ENCODE measurements at regions not wholly inside any gene's neighbourhood (a gene's known extent, or its start where the extent isn't known, plus 50 kb on each side); places are given as distances from the start of the nearest gene placed in this dataset.

DNA sequence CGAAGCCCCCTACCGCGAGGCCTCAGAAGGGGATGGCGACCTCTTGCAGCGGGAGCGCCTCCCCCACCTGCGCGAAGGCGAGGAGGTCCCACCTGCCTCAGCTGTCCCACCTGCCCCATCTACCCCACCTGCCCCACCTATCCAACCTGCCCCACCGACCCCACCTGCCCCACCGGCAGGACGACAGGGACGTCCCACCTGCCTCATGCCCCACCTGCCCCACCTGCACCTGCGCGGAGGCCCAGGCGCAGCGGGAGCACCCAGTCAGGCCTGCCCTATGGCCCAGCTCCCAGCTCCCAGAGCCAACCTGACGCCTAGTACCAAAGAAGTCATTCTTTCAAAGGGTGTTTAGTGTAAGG lies 489.1 kb upstream of the SMIM21 start:
- TF ChIP-seq CTCF (IDR thresholded peaks at IDR 0.05; ENCODE audit: insufficient read depth, low read length), result no peak
- no peak for TF ChIP-seq POLR2AphosphoS5 (IDR thresholded peaks at IDR 0.05; ENCODE audit: low read depth)
- no peak for TF ChIP-seq REST (IDR thresholded peaks at IDR 0.05; ENCODE audit: insufficient replicate concordance, low read depth)
- TF ChIP-seq GABPA (IDR thresholded peaks at IDR 0.05; ENCODE audit: low read depth), result no peak
- no peak for TF ChIP-seq SPI1 (IDR thresholded peaks at IDR 0.05; ENCODE audit: borderline replicate concordance, low read depth)

All from HL-60 (cell line).